Renal cortical epithelial cell (primary cell): ENCODE measurements at regions not wholly inside any gene's neighbourhood (a gene's known extent, or its start where the extent isn't known, plus 50 kb on each side); places are given as distances from the start of the nearest gene placed in this dataset.
"Not testable (repeated sequence)": the region's sequence is repeated elsewhere in the genome, so short reads cannot be mapped to it uniquely, and the experiment has no call there.

Source experiments
- DNase-seq: peaks from one replicate; pipeline ENCODE4 v3.0.0-alpha.2; 2011; ENCODE audit warnings: low read depth

DNA sequence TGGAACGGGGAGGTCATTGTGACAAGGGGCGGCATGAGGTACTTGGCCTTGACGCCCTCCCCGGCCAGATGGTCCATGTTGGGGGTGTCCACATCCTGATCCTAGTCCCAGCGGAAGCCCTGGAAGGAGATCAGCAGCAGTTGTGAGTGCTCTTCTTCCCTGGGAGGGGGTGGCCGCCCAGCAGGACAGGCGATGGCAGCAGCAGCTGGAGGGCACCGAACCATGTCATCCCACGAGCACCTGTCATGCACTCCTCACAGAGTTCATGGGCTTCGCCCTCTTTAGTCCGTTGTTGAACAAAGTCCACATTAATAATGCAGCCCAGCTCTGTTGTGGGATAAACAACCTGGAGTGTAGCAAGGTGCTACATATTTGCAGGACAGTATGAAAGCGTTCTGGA lies 130.7 kb downstream of the UNC93B1 start:
- not testable (repeated sequence) for DNase-seq

DNA sequence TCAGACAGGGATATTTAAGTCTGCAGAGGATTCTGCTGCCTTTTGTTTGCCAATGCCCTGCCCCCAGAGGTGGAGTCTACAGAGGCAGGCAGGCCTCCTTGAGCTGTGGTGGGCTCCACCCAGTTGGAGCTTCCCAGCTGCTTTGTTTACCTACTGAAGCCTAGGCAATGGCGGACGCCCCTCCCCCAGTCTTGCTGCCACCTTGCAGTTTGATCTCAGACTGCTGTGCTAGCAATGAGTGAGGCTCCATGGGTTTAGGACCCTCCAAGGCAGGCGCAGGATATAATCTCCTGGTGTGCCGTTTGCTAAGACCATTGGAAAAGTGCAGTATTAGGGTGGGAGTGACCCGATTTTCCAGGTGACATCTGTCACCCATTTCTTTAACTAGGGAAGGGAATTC lies 132.7 kb downstream of the UNC93B1 start:
- DNase-seq: not testable (repeated sequence)

DNA sequence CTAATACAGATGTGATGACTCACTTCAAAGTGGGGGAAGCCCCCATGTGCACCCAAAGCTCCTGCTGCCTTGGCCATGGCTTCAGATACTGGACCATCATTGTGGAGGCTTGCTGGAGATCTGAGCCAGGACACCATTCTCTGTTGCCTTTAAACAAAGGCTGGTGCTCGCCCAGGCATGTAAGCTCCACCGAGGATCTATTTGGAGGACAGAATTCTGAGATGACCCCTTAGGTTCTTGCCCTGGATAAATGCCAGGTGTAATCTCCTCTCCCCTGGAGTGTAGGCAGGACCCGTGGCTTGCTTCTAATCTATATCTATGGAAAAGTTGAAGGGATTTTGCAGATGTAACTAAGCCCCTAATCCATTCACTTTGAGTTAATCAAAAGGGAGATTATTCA lies 141.0 kb downstream of the UNC93B1 start:
- not testable (repeated sequence) for DNase-seq

DNA sequence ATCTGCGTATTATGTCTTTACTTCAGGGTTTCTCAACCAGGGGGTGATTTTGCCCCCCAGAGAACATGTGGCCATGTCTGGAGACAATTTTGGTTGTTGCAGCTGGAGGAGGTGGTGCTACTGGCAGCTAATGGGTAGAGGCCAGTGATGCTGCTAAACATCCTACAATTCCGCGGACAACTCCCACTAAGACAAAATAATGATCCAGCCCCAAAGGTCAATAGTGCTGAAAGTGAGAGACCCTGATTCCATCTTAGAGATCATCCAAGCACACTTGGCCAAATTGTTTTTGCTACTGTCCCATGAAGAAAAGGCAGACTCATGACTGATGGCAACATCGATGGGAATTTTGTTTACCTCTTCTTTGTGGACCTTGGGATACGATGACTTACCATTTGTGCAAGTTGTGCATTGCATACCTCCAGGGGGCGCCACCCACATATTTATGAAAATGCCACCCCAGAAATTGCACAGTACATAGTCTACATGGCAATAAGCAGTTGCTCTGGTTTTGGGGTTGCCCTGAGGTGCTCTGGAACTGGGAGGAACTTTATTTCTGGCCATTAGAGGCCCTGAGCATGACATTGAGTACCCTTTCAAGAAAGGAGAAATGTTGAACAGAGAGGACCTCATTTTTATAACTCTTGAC lies 144.3 kb downstream of the UNC93B1 start:
- DNase-seq: peak; percentile 4

DNA sequence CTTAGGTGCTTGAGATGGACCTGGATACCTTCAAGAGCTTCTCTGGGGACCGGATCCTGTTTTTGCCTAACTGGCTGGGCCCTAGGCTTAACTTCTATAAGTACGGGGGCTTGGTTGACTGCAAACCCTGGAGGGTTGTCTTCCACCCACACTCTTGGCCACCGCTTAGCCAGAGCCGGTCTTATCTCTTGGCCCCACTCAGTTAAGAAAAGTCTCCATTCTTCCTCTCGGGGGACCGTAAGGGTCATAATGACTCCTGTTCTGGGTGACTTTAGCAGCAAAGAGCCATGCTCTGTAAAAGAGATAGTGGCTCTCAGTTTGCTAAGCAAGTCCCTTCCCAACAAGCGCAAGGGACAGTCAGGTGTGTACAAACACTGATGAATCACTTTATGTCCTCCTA lies 153.2 kb downstream of the UNC93B1 start:
- DNase-seq: not testable (repeated sequence)

DNA sequence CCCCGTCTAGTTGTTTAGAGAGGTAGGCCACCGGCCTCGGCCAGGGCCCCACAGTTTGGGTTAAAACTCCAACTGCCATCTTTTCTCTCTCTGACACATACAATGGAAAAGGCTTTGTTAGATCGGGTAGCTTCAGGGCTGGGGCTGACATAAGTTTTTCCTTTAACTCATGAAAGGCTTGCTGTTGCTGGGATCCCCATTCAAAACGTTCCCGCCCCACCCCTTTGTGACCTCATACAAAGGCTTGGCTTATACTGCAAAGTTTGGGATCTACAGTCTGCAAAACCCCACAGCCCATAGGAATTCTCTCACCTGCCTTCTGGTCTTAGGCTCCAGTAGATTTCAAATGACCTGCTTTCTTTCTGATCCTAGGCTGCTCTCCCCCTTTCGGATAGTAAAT lies 154.1 kb downstream of the UNC93B1 start:
- DNase-seq: not testable (repeated sequence)

DNA sequence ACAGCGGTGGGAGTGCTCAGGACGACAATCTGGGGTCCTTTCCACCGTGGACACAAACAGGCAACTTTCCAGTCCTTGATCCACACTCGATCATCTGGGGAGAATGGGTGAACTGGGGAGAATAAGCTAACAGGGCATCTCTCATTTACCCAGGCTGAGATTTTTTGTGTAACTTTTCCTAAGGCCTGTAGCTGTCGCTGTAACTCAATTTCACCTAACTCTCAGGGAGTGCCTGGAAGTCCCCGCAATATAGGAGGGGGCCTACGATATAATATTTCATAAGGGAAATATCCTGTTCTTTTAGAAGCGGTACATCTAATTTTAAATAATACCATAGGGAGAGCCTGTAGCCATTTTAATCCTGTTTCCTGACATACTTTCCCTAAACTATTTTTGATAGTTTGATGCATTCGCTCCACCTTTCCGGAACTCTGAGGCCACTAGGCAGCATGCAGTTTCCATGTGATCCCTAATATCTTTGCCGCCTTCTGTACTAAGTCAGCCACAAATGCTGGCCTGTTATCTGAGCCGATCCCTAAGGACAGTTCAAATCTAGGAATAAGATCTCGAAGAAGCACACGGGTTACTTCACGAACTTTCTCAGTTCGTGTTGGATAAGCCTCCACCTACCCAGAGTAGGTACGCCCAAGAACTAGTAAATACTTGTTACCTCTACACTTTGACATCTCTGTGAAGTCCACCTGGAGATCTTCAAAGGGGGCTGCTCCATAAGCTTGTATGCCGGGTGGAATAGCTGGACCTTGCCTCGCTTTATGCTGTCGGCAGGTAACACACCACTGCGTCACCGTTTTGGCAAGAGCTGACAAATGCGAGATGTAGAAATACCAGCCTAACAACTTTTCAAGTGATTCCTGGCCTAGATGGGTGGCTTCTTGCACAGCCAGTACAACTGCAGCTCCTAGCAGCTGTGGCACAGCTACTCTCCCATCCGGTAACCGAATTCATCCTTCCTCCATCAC lies 155.7 kb downstream of the UNC93B1 start:
- not testable (repeated sequence) for DNase-seq

DNA sequence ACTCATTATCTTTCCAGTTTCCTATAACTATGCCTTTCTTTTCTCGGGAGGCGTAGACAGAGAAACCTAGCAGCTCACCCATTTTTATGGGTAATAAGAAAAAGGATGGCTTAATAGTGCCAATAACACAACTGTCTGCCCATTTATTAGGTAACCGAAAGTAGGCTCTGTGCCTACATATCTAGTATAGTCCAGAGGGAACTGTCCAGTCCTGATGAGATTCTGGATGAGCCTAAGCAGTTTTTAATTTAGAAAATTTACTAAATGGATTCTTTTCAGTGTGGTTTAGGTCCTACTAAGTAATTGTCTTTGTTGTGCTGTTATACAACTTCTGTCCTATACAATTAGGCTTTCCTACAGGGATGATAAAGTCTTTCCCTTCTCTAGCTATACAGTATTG lies 157.6 kb downstream of the UNC93B1 start:
- DNase-seq: not testable (repeated sequence)

DNA sequence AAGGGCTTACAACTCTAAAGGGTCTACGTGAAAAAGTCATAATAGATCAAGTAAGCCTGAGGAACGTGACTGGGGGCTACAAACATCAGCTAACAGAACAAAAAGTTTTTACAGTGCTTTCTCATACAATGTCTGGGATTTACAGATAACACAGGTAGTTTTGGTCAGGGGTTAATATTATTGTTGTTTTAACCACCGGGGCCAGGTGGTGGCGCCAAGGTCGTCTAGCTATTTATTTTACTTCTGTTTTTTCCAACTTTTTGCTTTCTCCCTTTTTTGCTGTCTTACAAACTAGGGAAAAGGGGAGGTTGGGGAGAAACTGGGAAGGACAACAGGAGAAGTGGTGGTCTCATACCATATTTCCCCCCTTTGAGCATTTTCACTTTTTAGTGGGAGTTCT lies 158.6 kb downstream of the UNC93B1 start:
- not testable (repeated sequence) for DNase-seq

DNA sequence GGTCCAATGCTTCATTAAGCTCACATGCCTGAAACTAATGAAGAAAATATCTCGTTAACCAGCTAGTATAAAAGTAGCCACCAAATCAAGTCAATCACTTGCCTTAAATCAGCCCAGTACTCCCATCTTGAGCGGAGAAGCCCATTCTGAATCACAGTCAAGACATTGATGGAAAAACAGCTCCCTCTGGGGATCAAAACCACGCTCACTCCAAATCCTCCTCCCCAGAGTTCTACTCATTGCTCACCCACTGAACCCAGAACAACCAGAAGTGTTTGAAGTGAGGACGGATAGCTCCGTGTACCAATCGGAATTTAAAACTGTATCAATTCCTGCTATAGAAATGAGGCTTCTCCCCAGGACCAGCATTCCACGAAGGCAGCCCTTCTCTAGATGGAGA lies 163.3 kb downstream of the UNC93B1 start:
- DNase-seq: not testable (repeated sequence)

DNA sequence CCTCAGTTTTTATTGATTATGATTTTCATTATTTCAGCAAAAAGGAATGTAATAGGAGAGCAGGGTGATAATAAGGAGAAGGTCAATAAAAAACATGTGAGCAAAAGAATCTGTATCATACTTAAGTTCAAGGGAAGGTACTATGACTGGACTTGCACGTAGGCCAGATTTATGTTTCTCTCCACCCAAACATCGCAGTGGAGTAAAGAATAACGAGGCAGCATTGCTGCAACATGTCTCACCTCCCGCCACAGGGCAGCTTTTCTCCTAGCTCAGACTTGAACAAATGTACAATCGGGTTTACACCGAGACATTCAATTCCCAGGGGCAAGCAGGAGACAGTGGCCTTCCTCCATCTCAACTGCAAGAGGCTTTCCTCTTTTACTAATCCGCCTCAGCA lies 155.7 kb upstream of the ALDH3B2 start:
- DNase-seq: not testable (repeated sequence)

DNA sequence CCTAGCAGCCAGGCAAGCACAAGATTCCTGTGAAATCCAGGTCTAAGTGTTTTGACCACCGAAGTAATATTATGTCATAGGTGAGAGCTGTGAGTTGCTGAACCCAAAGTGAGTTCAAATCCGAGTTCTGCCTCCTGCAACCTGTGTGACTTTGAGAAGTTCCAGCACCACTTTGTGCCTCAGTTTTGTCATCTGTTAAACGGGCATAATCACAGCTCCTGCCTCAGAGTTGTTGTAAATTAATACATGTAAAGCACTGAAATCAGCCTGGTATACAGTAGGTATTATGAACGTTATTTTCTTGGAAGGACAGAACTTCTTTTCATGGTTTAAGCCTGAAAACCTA lies 152.5 kb upstream of the ALDH3B2 start:
- not testable (repeated sequence) for DNase-seq

DNA sequence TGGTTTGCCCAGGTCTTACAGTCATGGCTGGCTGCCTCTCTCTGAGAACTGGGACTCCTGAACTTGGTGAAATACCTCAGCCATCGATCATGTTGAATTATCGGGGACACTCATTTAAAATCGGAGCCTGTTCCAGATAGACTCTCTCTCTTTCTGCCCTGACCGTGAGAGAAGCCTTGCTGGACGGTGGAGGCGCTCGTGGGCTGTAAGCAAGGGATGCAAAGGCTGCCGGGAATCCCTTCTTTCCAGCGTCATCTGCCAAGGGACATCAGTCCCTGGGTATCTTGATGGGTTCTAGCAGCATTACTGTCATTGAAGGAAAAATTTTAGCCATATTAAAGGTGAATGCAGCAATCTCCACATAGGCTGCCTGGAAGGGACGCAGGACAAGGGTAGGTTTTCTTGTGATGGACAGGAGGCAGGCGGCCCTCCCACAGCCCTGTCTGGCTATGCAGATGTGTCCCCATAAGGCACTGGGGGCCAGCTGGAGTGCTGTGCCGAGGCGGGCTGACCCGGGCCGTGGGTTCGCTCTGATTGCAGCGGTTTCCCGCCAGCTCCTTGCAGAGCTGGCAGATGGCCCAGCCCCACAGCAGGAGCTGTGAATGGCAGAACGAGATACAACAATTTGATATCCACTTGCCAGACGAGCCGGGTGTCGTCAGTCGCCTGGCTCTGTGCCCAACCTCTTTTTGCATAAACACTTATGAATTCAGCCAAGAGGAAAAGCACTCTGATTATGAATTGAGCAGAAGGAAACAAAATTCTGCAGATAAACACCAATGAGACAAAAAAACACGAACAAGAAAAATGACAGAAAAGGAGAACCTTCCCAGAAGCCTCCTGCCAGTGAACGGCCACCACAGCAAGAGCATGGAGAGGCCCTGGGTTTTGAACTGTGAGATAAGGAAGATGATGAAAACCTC lies 151.9 kb upstream of the ALDH3B2 start:
- not testable (repeated sequence) for DNase-seq

DNA sequence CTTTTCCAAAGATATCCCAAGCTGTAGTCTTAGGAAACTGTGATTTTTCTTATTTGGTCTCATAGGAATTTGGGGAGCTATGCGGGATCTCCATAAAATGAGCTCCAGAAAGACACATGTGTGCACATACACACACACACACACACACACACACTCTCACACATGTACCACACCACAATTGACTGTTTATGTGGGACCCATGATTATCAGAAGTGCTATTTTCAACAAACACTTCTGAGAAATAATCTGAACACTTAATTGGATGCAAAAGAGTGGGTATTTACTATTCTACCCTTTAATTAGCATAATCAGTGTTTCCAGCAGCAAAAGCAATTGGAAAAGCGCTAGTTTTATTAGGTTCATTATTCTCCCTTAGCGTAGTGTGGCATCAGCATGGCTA lies 150.4 kb upstream of the ALDH3B2 start:
- DNase-seq: not testable (repeated sequence)

DNA sequence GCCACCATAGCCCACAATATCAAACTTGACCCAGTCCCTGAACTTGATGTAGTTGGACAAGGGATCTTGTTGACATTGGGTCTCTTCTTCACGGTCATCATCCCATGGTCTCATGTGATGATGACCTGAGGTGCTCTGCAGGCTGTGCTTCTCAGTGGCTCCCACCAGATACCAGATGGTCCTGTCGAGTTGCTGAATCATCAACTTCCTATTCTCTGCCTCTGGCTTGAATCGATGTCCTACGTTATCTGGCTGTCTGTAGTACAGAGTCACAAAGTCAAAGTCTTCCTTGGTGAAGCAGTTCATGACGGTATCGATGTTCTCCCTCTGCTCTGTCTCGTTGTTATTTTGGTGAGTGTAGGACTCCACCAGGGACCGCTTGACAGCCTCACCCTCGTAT lies 145.7 kb upstream of the ALDH3B2 start:
- DNase-seq: no peak

DNA sequence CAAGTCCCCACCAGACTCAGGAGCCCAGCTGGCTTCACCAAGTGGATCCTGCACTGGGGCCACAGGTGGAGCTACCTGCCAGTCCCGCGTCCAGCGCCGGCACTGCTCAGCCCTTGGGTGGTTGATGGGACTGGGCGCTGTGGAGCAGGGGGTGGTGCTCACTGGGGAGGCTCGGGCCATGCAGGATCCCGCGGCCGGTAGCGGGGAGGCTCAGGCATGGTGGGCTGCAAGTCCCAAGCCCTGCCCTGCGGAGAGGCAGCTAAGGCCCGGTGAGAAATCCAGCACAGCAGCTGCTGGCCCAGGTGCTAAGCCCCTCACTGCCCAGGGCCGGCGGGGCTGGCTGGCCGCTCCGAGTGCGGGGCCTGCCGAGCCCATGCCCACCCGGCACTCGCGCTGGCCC lies 143.1 kb upstream of the ALDH3B2 start:
- not testable (repeated sequence) for DNase-seq

DNA sequence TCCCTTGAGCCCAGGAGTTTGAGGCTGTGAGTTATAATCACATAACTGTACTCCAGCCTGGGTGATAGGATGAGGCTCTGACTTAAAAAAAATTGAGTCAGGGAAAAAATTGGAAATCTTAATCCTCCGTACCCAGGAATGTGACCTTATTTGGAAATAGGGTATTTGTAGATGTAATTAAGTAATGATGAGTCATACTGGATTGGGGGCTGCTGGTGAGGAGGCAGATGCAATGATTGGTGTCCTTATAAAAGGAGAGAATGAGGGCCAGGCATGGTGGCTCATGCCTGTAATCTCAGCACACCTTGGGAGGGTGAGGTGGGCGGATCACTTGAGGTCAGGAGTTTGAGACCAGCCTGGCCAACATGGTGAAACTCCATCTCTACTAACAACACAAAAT lies 134.9 kb upstream of the ALDH3B2 start:
- DNase-seq: peak; percentile 16

DNA sequence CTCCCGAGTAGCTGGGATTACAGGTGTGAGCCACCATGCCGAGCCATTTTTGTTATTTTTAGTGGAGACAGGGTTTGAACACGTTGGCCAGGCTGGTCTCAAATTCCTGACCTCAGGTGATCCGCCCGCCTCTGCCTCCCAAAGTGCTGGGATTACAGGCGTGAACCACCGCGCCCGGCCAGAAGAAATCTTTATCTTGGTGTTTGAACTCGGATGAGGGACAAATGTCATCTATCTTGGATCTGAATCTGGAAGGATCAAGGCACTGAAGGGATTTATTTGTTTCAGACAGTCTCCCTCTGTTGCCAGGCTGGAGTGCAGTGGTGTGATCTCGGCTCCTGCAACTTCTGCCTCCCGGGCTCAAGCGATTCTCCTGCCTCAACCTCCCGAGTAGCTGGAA lies 133.5 kb upstream of the ALDH3B2 start:
- not testable (repeated sequence) for DNase-seq

DNA sequence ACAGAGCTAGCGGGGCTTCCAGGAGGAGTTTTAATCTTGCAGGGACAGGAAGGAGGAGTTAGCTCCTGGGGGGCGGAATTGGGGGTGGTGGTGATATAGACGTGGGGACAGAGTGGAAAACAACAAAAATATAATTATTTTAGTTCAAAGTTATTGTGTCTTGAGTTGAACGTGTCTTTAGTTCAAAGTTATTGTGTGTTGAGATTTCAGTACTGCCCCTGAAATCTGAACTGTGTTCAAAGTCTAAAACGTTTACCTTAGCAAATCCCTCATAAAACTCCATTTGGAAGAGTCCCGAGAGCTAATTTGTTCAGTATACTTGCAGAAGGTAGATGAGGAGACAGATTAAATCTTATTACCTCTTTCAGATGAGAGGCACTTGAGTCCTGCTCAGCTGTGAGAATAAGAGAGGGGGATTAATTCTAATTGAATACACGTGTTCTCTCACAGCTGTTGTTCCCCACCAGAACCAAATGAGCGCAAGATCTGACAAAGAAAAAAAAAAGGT lies 132.4 kb upstream of the ALDH3B2 start:
- not testable (repeated sequence) for DNase-seq

DNA sequence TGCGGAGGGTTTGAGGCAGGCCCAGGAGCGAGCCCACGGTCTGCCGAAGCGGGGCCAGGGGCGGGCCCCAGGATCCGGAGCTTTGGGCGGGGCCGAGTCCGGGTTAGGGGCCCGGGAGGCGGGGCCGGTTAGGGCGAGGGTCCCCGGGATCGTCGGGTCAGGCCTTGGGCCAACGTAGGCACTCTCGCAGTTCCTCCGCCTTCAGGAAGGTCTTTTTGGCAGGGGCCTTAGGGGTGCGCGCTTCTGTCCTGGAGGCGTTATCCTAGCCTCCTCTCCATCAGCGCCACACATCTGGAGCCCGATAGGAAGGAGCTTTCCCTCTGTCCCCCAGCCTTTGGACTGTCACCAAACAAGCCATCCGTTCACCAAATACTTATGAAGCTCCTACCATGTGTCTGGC lies 131.8 kb upstream of the ALDH3B2 start:
- not testable (repeated sequence) for DNase-seq

DNA sequence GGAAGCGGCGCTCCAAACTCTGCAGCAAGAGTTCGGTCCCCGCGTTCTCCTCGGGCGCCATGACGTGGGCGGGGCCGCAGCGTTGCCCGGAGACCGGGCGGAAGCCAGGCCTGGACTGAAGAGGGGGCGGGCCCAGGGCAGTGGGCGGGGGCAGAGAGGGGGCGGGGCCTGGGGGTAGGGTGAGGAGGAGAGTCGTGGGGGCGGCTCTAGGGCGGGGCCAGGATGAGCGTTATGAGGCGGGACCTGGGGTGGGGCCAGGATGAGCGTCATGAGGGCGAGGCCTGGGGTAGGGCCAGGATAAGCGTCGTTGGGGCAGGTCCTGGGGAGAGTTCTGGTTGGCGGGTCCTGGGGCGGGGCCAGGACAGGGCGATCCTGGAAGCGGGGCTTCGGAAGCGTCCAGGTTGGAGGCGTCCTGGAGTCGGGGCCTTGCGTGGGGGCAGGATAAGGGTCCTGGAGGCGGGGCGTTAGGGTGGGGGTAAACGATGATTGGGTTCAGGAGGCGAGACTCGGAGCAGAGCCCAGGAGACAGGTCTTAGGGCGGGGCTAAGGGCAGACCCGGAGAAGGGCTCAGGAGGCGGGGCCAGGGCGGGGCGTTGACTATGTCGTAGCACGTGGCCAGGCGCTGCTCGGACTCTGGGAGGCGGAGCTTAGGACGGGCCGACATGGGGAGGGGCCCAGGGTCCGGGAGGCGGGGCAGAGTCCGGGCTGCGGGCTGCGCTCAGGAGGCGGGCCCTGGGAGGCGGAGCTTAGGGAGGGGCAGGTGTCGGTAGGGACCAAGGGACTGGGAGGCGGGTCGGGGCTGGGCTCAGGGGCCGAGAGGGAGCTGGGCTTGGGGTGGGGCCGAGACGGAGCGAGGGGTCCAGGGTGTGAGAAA lies 131.1 kb upstream of the ALDH3B2 start:
- DNase-seq: peak; percentile 90
